Astrocyte of the cerebellum (primary cell): ENCODE measurements at regions not wholly inside any gene's neighbourhood (a gene's known extent, or its start where the extent isn't known, plus 50 kb on each side); places are given as distances from the start of the nearest gene placed in this dataset.

ENCODE experiments used
- DNase-seq: peaks from one replicate; pipeline ENCODE4 v3.0.0-alpha.2; 2011; ENCODE audit warnings: low read depth
- H3K4me3 ChIP-seq: 2 replicates; pipeline ENCODE4 v1.5.1; 2011; ENCODE audit warnings: mild to moderate bottlenecking, low read depth, low read length, moderate library complexity
- CTCF ChIP-seq: IDR thresholded peaks from 2 replicates; pipeline ENCODE4 v1.5.1; 2012; ENCODE audit warnings: low read length, low read depth, moderate library complexity, mild to moderate bottlenecking; ENCODE audit errors: missing control alignments
- in situ Hi-C: cut with HindIII; loops from 2 replicates; pipeline ENCODE4 v1.10.0; 2017; ENCODE audit warnings: low sequenced_read_pairs

- TF ChIP-seq CTCF: no peak
- no peak overlapping the region for H3K4me3 ChIP-seq
- no peak for DNase-seq
- in situ Hi-C loops: no loop called here
Observed at GRCh38 chr12:19646599-19646998, 207.3 kb downstream of the AEBP2 start.

GRCh38 chr12:19647806-19648556, 208.7 kb downstream of the AEBP2 start:
- no peak for TF ChIP-seq CTCF
- in situ Hi-C loops: no loop called here
- no peak for DNase-seq
- no peak overlapping the region for H3K4me3 ChIP-seq

GRCh38 chr12:19648591-19648990, 209.3 kb downstream of the AEBP2 start:
- no peak for TF ChIP-seq CTCF
- no peak for DNase-seq
- in situ Hi-C loops: no loop called here
- no peak overlapping the region for H3K4me3 ChIP-seq

GRCh38 chr12:19652386-19652785, 213.1 kb downstream of the AEBP2 start:
- in situ Hi-C loops: loop anchor here (5.0 kb wide), 1 partner anchor 80 kb away; no protein-coding TSS in a partner anchor

GRCh38 chr12:19654650-19655376, 215.5 kb downstream of the AEBP2 start:
- no peak overlapping the region for H3K4me3 ChIP-seq
- TF ChIP-seq CTCF: no peak
- in situ Hi-C loops: loop anchor here (5.0 kb wide), 1 partner anchor 83 kb away; no protein-coding TSS in a partner anchor
- no peak for DNase-seq

More at GRCh38 chr12:19652386-19652785, 213.1 kb downstream of the AEBP2 start:
- no peak for TF ChIP-seq CTCF
- DNase-seq: no peak
- H3K4me3 ChIP-seq: no peak overlapping the region

- in situ Hi-C loops: no loop called here
- TF ChIP-seq CTCF: no peak
- H3K4me3 ChIP-seq: no peak overlapping the region
- no peak for DNase-seq
Observed at GRCh38 chr12:19657118-19657731, 217.9 kb downstream of the AEBP2 start.
